Body of pancreas (tissue), 4 donors: ENCODE measurements at regions not wholly inside any gene's neighbourhood (a gene's known extent, or its start where the extent isn't known, plus 50 kb on each side); places are given as distances from the start of the nearest gene placed in this dataset.
A peak's percentile ranks its signal among the peaks of the same experiment; 100 is the strongest.

Source experiments
- POLR2A ChIP-seq, 3 donors: fragments of 450-650 bp; IDR thresholded peaks; one replicate each; pipeline ENCODE4 v1.6.1; 2016; ENCODE audit warnings: antibody characterized with exemption in 3 of 3, mild to moderate bottlenecking in 2 of 3
- TF ChIP-seq, protein P1 (sequence below), 7 experiments: fragments of 450-650 bp in 4 of 7; fragments of 200-600 bp in 3 of 7; sonication (generic) in 3 of 7; IDR thresholded peaks; one replicate each; pipeline ENCODE4 v1.5.1; 2016 to 2019; ENCODE audit warnings: antibody characterized with exemption in 7 of 7

DNA sequence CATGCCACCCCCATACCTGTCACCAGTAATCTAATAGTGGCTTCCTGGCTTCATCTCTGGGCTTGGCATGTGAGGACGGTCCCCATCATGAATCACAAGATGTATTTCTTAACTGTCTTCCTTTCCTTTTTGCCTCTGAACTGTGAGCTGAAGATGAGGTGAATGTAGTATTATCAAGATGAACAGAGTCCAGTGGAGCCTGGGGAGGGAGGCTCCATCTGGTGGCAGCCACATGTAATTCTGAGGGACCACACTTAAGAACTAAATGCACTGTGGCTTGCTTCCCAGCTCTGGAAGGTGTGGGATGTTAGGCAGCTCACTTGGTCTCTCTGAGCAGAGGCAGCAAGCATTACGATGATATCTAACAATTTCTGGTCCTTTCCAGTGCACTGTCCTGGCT lies 354.9 kb upstream of the ASIC2 start:
- TF ChIP-seq POLR2A (IDR thresholded peaks at IDR 0.05) = no peak
- TF ChIP-seq, protein P1, sequence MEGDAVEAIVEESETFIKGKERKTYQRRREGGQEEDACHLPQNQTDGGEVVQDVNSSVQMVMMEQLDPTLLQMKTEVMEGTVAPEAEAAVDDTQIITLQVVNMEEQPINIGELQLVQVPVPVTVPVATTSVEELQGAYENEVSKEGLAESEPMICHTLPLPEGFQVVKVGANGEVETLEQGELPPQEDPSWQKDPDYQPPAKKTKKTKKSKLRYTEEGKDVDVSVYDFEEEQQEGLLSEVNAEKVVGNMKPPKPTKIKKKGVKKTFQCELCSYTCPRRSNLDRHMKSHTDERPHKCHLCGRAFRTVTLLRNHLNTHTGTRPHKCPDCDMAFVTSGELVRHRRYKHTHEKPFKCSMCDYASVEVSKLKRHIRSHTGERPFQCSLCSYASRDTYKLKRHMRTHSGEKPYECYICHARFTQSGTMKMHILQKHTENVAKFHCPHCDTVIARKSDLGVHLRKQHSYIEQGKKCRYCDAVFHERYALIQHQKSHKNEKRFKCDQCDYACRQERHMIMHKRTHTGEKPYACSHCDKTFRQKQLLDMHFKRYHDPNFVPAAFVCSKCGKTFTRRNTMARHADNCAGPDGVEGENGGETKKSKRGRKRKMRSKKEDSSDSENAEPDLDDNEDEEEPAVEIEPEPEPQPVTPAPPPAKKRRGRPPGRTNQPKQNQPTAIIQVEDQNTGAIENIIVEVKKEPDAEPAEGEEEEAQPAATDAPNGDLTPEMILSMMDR (IDR thresholded peaks at IDR 0.05) = peak in 2 of 7 experiments; percentile 10 to 15
